DMS153 treated with DMSO at 0.1 percent for 48 hours (cell line): ENCODE measurements at regions not wholly inside any gene's neighbourhood (a gene's known extent, or its start where the extent isn't known, plus 50 kb on each side); places are given as distances from the start of the nearest gene placed in this dataset.
"Not testable (repeated sequence)": the region's sequence is repeated elsewhere in the genome, so short reads cannot be mapped to it uniquely, and the experiment has no call there.

Source experiments
- DNase-seq: peaks from one replicate; lab custom pipeline; 2025; ENCODE audit not compliant: unreplicated experiment; lab: John Stamatoyannopoulos, UW

GRCh38 chr3:22730701-22731100 lies 472.4 kb upstream of the UBE2E2 start:
- DNase-seq = no peak

- no peak for DNase-seq
Measured at GRCh38 chr3:22731901-22732300, 471.2 kb upstream of the UBE2E2 start.

- no peak for DNase-seq
Measured at GRCh38 chr3:22732641-22733040, 470.5 kb upstream of the UBE2E2 start.

GRCh38 chr3:22734207-22734606 lies 468.9 kb upstream of the UBE2E2 start:
- DNase-seq = peak; percentile 48

- no peak for DNase-seq
Measured at GRCh38 chr3:22734756-22735155, 468.4 kb upstream of the UBE2E2 start.

GRCh38 chr3:22735373-22735772 lies 467.8 kb upstream of the UBE2E2 start:
- no peak for DNase-seq

GRCh38 chr3:22743386-22743785 lies 459.7 kb upstream of the UBE2E2 start:
- not testable (repeated sequence) for DNase-seq

- no peak for DNase-seq
Measured at GRCh38 chr3:22745321-22745720, 457.8 kb upstream of the UBE2E2 start.

GRCh38 chr3:22746221-22746620 lies 456.9 kb upstream of the UBE2E2 start:
- no peak for DNase-seq

GRCh38 chr3:22748453-22749045 lies 454.6 kb upstream of the UBE2E2 start:
- DNase-seq = no peak

GRCh38 chr3:22759636-22760310 lies 443.4 kb upstream of the UBE2E2 start:
- no peak for DNase-seq

GRCh38 chr3:22765679-22766078 lies 437.4 kb upstream of the UBE2E2 start:
- DNase-seq = no peak

GRCh38 chr3:22777834-22778233 lies 425.3 kb upstream of the UBE2E2 start:
- DNase-seq = no peak

- no peak for DNase-seq
Measured at GRCh38 chr3:22779737-22780136, 423.4 kb upstream of the UBE2E2 start.

GRCh38 chr3:22792533-22792932 lies 410.6 kb upstream of the UBE2E2 start:
- no peak for DNase-seq

GRCh38 chr3:22795917-22796316 lies 407.2 kb upstream of the UBE2E2 start:
- no peak for DNase-seq

GRCh38 chr3:22798461-22798860 lies 404.7 kb upstream of the UBE2E2 start:
- no peak for DNase-seq

- DNase-seq = no peak
Measured at GRCh38 chr3:22819209-22819608, 383.9 kb upstream of the UBE2E2 start.

- DNase-seq = no peak
Measured at GRCh38 chr3:22835041-22835440, 368.1 kb upstream of the UBE2E2 start.

- DNase-seq = no peak
Measured at GRCh38 chr3:22836131-22836530, 367.0 kb upstream of the UBE2E2 start.

- DNase-seq = no peak
Measured at GRCh38 chr3:22843854-22844253, 359.3 kb upstream of the UBE2E2 start.

- DNase-seq = no peak
Measured at GRCh38 chr3:22846566-22846965, 356.6 kb upstream of the UBE2E2 start.

GRCh38 chr3:22849583-22849982 lies 353.5 kb upstream of the UBE2E2 start:
- DNase-seq = not testable (repeated sequence)
